Type B pancreatic cell (in vitro differentiated cells): ENCODE measurements at regions not wholly inside any gene's neighbourhood (a gene's known extent, or its start where the extent isn't known, plus 50 kb on each side); places are given as distances from the start of the nearest gene placed in this dataset.

Source experiments
- DNase-seq: peaks from one replicate; pipeline ENCODE4 v3.0.0; 2021; ENCODE audit warnings: mixed read lengths; ENCODE audit not compliant: unreplicated experiment; ENCODE audit errors: extremely low spot score
- H3K27ac Mint-ChIP-seq: 2 replicates; pipeline ENCODE4 v1.8.0; 2021; ENCODE audit warnings: mild to moderate bottlenecking, mixed read lengths
- H3K27me3 Mint-ChIP-seq: 2 replicates; pipeline ENCODE4 v1.8.0; 2021; ENCODE audit warnings: mixed read lengths
- H3K36me3 Mint-ChIP-seq: 2 replicates; pipeline ENCODE4 v1.8.0; 2021; ENCODE audit warnings: mixed read lengths
- H3K4me1 Mint-ChIP-seq: one replicate; pipeline ENCODE4 v1.8.0; 2021; ENCODE audit warnings: mixed read lengths; ENCODE audit not compliant: unreplicated experiment
- H3K4me3 Mint-ChIP-seq: 2 replicates; pipeline ENCODE4 v1.8.0; 2021; ENCODE audit warnings: mild to moderate bottlenecking, mixed read lengths
- H3K9me3 Mint-ChIP-seq: 2 replicates; pipeline ENCODE4 v1.8.0; 2021; ENCODE audit warnings: mixed read lengths
- TF ChIP-seq, protein P1 (sequence below): fragments of 200-600 bp; sonication (generic); conservative IDR thresholded peaks from 2 replicates; pipeline ENCODE4 v1.5.0; 2021; ENCODE audit warnings: antibody characterized with exemption, mild to moderate bottlenecking

DNA sequence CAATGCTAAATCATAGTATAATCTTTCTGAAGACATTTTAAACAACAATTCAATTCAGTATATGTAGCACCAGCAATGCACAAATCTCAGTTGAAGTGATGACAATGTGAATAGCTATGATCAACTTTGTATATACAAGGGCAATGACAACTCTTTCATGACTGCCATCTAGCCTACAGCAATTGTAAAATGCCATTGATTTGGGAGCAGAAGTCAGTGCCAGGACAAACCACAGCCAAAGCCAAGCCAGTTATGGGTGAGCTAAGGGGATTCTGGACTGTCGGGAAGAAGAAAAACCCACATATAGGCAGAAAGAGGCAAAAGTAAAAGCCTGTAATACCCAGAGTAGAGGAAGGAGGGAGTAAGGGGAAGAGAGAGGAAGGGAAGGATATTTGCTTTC is 238.6 kb downstream of the MID1IP1 start:
- Mint-ChIP-seq H3K27me3 (no peaks in the 10 kb centered on the region), H3K27ac (no peak overlapping the region), H3K9me3 (no peaks in the 10 kb centered on the region), H3K4me3 (no peak overlapping the region), H3K4me1 (no peaks in the 10 kb centered on the region), H3K36me3 (no peaks in the 10 kb centered on the region)
- no peak for DNase-seq
- TF ChIP-seq, protein P1, sequence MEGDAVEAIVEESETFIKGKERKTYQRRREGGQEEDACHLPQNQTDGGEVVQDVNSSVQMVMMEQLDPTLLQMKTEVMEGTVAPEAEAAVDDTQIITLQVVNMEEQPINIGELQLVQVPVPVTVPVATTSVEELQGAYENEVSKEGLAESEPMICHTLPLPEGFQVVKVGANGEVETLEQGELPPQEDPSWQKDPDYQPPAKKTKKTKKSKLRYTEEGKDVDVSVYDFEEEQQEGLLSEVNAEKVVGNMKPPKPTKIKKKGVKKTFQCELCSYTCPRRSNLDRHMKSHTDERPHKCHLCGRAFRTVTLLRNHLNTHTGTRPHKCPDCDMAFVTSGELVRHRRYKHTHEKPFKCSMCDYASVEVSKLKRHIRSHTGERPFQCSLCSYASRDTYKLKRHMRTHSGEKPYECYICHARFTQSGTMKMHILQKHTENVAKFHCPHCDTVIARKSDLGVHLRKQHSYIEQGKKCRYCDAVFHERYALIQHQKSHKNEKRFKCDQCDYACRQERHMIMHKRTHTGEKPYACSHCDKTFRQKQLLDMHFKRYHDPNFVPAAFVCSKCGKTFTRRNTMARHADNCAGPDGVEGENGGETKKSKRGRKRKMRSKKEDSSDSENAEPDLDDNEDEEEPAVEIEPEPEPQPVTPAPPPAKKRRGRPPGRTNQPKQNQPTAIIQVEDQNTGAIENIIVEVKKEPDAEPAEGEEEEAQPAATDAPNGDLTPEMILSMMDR = no peak

DNA sequence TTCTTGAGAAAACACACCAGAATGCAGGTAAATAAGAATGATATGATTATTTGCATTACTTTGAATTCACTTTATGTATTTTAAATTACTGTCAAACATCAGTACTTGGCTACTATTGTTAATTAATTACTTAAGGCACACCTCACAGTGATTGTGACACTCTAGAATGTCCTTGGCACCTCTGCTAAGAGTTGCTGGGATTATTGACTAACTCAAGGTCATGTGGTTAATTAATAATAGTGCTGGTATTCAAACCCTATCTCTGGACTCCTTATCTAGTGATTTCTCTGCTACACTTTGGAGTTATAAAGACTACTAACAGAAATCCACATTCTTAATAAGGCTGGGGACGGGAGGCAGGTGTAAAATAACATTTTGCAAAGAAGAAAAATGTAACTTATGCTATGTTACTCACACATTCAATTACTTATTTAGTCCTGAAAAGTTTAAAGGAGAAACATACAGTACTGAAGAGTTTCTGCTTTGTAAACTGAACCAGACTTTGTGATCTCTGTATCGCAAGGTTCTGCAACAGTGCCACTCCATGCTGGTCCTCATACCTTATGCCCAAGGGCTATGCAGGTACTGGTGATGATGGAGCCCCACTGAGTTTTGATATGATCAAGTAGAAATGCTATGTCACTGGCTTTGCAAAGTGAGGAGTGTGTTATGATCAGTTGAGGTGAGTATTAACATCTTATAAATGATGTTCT is 242.7 kb downstream of the MID1IP1 start:
- H3K9me3 Mint-ChIP-seq = no peaks in the 10 kb centered on the region

DNA sequence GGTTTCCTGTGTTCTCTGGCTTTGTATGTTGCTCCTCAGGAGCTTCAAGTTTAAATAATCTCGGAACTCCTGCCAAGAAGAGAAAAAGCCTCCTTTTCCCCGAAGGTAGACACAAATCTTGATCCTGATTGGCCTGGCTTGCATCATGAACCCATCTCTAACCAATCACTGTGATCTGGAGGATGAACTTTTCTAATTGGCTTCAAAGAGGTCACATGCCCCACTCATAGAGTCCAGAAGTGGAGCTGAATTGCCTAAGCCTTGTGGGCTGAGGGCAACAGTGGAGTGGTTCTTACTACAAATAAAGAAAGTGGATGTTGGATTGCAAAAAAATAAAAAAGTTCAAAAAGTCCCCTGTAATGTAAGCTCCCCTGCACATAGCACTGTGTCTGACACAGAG is 245.9 kb downstream of the MID1IP1 start:
- no peaks in the 10 kb centered on the region for H3K9me3 Mint-ChIP-seq
- no peak overlapping the region for H3K4me3 Mint-ChIP-seq
- DNase-seq = no peak
- TF ChIP-seq, protein P1 = no peak
- no peaks in the 10 kb centered on the region for H3K36me3 Mint-ChIP-seq
- H3K27ac Mint-ChIP-seq = no peak overlapping the region
- no peaks in the 10 kb centered on the region for H3K27me3 Mint-ChIP-seq
- peaks cover 5% of the 10 kb centered on the region for H3K4me1 Mint-ChIP-seq

More for the DNA sequence above, 242.7 kb downstream of the MID1IP1 start:
- DNase-seq = no peak
- Mint-ChIP-seq H3K27me3 (no peaks in the 10 kb centered on the region), H3K4me1 (no peaks in the 10 kb centered on the region), H3K36me3 (no peaks in the 10 kb centered on the region), H3K27ac (no peak overlapping the region), H3K4me3 (no peak overlapping the region)
- TF ChIP-seq, protein P1 = no peak

DNA sequence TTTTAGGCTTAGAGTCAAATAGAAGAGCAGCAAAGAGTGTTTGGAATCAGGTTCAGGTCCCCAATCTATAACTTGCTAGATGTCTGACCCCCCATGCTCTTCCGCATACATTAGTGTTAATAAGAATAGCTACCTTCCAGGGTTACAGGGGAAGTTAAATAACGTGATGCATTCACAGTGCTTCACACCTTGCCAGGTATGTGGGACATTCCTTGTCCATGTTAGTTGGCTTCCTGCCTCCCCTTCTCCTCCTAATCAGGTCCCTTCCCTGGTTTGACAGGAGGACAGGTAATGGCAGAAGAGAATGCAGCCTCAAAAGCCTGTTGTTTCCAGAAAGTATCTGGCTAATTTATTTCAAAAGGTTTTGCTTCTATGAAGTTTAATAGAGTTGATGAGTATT is 248.7 kb downstream of the MID1IP1 start:
- Mint-ChIP-seq H3K27me3 (no peaks in the 10 kb centered on the region), H3K27ac (no peak overlapping the region), H3K4me1 (peaks cover 5% of the 10 kb centered on the region), H3K36me3 (no peaks in the 10 kb centered on the region), H3K9me3 (no peaks in the 10 kb centered on the region), H3K4me3 (no peak overlapping the region)
- DNase-seq = no peak
- TF ChIP-seq, protein P1 = no peak

GRCh38 chrX:39050427-39050826 is 249.2 kb downstream of the MID1IP1 start:
- Mint-ChIP-seq H3K4me3 (no peak overlapping the region), H3K4me1 (peaks cover 5% of the 10 kb centered on the region), H3K36me3 (no peaks in the 10 kb centered on the region), H3K27me3 (no peaks in the 10 kb centered on the region), H3K9me3 (no peaks in the 10 kb centered on the region), H3K27ac (no peak overlapping the region)
- no peak for DNase-seq
- TF ChIP-seq, protein P1 = no peak
